WTC11 (cell line): ENCODE measurements at regions not wholly inside any gene's neighbourhood (a gene's known extent, or its start where the extent isn't known, plus 50 kb on each side); places are given as distances from the start of the nearest gene placed in this dataset.

Source experiments
- CREB1 ChIP-seq: sonication (generic); formaldehyde crosslinking; IDR thresholded peaks from 2 replicates; pipeline ENCODE4 v1.8.0; 2023; ENCODE audit warnings: mild to moderate bottlenecking, missing genetic modification reagents
- ESRRA ChIP-seq: sonication (generic); formaldehyde crosslinking; IDR thresholded peaks from 2 replicates; pipeline ENCODE4 v1.8.1; 2022; ENCODE audit warnings: mild to moderate bottlenecking, missing genetic modification reagents, borderline replicate concordance
- NFE2L1 ChIP-seq: sonication (generic); formaldehyde crosslinking; IDR thresholded peaks from 2 replicates; pipeline ENCODE4 v1.8.1; 2023; ENCODE audit warnings: missing genetic modification reagents
- SOX15 ChIP-seq: fragments of 250-450 bp; sonication (Bioruptor Pico); IDR thresholded peaks from 2 replicates; pipeline ENCODE4 v1.9.0; 2021; ENCODE audit warnings: mild to moderate bottlenecking
- ZBTB21 ChIP-seq: sonication (generic); formaldehyde crosslinking; IDR thresholded peaks from 2 replicates; pipeline ENCODE4 v1.8.1; 2023; ENCODE audit warnings: mild to moderate bottlenecking, missing genetic modification reagents, borderline replicate concordance
- ZNF232 ChIP-seq: sonication (generic); formaldehyde crosslinking; IDR thresholded peaks from 2 replicates; pipeline ENCODE4 v1.8.0; 2022; ENCODE audit warnings: mild to moderate bottlenecking, missing genetic modification reagents
- ZNF317 ChIP-seq: sonication (generic); formaldehyde crosslinking; IDR thresholded peaks from 2 replicates; pipeline ENCODE4 v1.8.1; 2023; ENCODE audit warnings: low read depth, mild to moderate bottlenecking, moderate library complexity, missing genetic modification reagents, borderline replicate concordance
- ZNF416 ChIP-seq: fragments of 250-450 bp; sonication (Bioruptor Pico); IDR thresholded peaks from 2 replicates; pipeline ENCODE4 v1.9.0; 2021; ENCODE audit warnings: mild to moderate bottlenecking, inconsistent platforms
- TF ChIP-seq, protein P1 (sequence below): fragments of 200-600 bp; IDR thresholded peaks from 2 replicates; pipeline ENCODE4 v1.8.0; 2022; ENCODE audit warnings: antibody characterized with exemption
- TF ChIP-seq, protein P2 (sequence below): sonication (generic); formaldehyde crosslinking; IDR thresholded peaks from 2 replicates; pipeline ENCODE4 v1.8.0; 2022; ENCODE audit warnings: mild to moderate bottlenecking, missing genetic modification reagents
- TF ChIP-seq, protein P3 (sequence below): sonication (generic); formaldehyde crosslinking; IDR thresholded peaks from 2 replicates; pipeline ENCODE4 v1.8.1; 2023; ENCODE audit warnings: mild to moderate bottlenecking, missing genetic modification reagents, moderate library complexity

DNA sequence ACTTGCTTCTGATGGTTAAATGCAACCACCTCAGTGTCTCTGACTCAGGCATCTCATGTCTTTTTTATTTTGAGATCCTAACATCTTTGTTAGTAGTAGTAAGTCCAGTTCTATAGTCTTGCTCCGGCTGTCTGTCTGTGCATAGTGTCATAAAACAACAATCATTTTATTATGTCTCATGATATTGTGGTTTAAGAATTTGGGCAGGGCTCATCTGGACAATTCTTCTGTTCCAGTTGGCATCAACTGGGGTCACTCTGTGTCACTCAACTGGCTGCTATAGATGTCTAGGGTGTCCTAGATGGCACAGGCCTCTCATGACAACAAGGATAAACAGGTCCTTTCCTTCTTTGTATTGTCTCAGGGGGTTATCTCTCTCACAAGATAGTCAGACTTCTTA, 299.6 kb upstream of the ZNF521 start:
- no peak for TF ChIP-seq ZBTB21 (CRISPR knock-in tag)
- no peak for TF ChIP-seq ESRRA (CRISPR knock-in tag)
- TF ChIP-seq, protein P1, sequence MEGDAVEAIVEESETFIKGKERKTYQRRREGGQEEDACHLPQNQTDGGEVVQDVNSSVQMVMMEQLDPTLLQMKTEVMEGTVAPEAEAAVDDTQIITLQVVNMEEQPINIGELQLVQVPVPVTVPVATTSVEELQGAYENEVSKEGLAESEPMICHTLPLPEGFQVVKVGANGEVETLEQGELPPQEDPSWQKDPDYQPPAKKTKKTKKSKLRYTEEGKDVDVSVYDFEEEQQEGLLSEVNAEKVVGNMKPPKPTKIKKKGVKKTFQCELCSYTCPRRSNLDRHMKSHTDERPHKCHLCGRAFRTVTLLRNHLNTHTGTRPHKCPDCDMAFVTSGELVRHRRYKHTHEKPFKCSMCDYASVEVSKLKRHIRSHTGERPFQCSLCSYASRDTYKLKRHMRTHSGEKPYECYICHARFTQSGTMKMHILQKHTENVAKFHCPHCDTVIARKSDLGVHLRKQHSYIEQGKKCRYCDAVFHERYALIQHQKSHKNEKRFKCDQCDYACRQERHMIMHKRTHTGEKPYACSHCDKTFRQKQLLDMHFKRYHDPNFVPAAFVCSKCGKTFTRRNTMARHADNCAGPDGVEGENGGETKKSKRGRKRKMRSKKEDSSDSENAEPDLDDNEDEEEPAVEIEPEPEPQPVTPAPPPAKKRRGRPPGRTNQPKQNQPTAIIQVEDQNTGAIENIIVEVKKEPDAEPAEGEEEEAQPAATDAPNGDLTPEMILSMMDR: no peak
- TF ChIP-seq, protein P2, sequence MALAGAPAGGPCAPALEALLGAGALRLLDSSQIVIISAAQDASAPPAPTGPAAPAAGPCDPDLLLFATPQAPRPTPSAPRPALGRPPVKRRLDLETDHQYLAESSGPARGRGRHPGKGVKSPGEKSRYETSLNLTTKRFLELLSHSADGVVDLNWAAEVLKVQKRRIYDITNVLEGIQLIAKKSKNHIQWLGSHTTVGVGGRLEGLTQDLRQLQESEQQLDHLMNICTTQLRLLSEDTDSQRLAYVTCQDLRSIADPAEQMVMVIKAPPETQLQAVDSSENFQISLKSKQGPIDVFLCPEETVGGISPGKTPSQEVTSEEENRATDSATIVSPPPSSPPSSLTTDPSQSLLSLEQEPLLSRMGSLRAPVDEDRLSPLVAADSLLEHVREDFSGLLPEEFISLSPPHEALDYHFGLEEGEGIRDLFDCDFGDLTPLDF (CRISPR knock-in tag): no peak
- TF ChIP-seq ZNF232 (CRISPR knock-in tag): no peak
- no peak for TF ChIP-seq ZNF317 (CRISPR knock-in tag)
- no peak for TF ChIP-seq SOX15
- TF ChIP-seq ZNF416 (CRISPR knock-in tag): no peak
- TF ChIP-seq, protein P3, sequence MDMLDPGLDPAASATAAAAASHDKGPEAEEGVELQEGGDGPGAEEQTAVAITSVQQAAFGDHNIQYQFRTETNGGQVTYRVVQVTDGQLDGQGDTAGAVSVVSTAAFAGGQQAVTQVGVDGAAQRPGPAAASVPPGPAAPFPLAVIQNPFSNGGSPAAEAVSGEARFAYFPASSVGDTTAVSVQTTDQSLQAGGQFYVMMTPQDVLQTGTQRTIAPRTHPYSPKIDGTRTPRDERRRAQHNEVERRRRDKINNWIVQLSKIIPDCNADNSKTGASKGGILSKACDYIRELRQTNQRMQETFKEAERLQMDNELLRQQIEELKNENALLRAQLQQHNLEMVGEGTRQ (CRISPR knock-in tag): no peak
- no peak for TF ChIP-seq CREB1 (CRISPR knock-in tag)
- no peak for TF ChIP-seq NFE2L1 (CRISPR knock-in tag)
